ENCODE measurements at regions not wholly inside any gene's neighbourhood (a gene's known extent, or its start where the extent isn't known, plus 50 kb on each side); places are given as distances from the start of the nearest gene placed in this dataset.
"Not testable (repeated sequence)": the region's sequence is repeated elsewhere in the genome, so short reads cannot be mapped to it uniquely, and the experiment has no call there.

GRCh38 chr12:126982707-126983106 is 1284.3 kb upstream of the TMEM132C start:
- Histone ChIP-seq H3K4me3 (ENCODE audit: low read length in 3 of 3) (no peak overlapping the region), H3K36me3 (ENCODE audit: control insufficient read depth in 2 of 3, insufficient read depth in 3 of 3, low read length in 3 of 3) (no peaks in the 10 kb centered on the region), H3K9me3 (ENCODE audit: control insufficient read depth in 2 of 3, insufficient read depth in 1 of 3, low read length in 3 of 3) (no peaks in the 10 kb centered on the region), H3K27me3 (ENCODE audit: control insufficient read depth, insufficient read depth, low read length) (no peaks in the 10 kb centered on the region), H3K4me1 (ENCODE audit: control insufficient read depth in 2 of 3, insufficient read depth in 2 of 3, low read depth in 1 of 3, low read length in 3 of 3) (no peaks in the 10 kb centered on the region), H3K27ac (ENCODE audit: low read depth in 2 of 2, low read length in 2 of 2) (no peak overlapping the region), H3K9ac (ENCODE audit: low read length in 3 of 3) (no peak overlapping the region)
- intact Hi-C loops (cut with DNase I) = no loop called here
- TF ChIP-seq CTCF (IDR thresholded peaks at IDR 0.05; ENCODE audit: borderline replicate concordance, extremely low read depth, insufficient read depth) = no peak
- FAIRE-seq (no peak), DNase-seq (no peak)

GRCh38 chr12:126983735-126984134 is 1283.2 kb upstream of the TMEM132C start:
- not testable (repeated sequence) for FAIRE-seq

GRCh38 chr12:126985663-126986062 is 1281.3 kb upstream of the TMEM132C start:
- FAIRE-seq; DNase-seq; H3K4me1 ChIP-seq (ENCODE audit: control insufficient read depth in 2 of 3, insufficient read depth in 2 of 3, low read depth in 1 of 3, low read length in 3 of 3); H3K36me3 ChIP-seq (ENCODE audit: control insufficient read depth in 2 of 3, insufficient read depth in 3 of 3, low read length in 3 of 3); H3K9ac ChIP-seq (ENCODE audit: low read length in 3 of 3); H3K27me3 ChIP-seq (ENCODE audit: control insufficient read depth, insufficient read depth, low read length); H3K4me3 ChIP-seq (ENCODE audit: low read length in 3 of 3); H3K27ac ChIP-seq (ENCODE audit: low read depth in 2 of 2, low read length in 2 of 2); intact Hi-C loops (cut with DNase I); H3K9me3 ChIP-seq (ENCODE audit: control insufficient read depth in 2 of 3, insufficient read depth in 1 of 3, low read length in 3 of 3): not testable (repeated sequence)

More at GRCh38 chr12:126983735-126984134, 1283.2 kb upstream of the TMEM132C start:
- H3K4me1 ChIP-seq (ENCODE audit: control insufficient read depth in 2 of 3, insufficient read depth in 2 of 3, low read depth in 1 of 3, low read length in 3 of 3); H3K36me3 ChIP-seq (ENCODE audit: control insufficient read depth in 2 of 3, insufficient read depth in 3 of 3, low read length in 3 of 3); H3K9ac ChIP-seq (ENCODE audit: low read length in 3 of 3); H3K4me3 ChIP-seq (ENCODE audit: low read length in 3 of 3); intact Hi-C loops (cut with DNase I); H3K27ac ChIP-seq (ENCODE audit: low read depth in 2 of 2, low read length in 2 of 2); DNase-seq; H3K9me3 ChIP-seq (ENCODE audit: control insufficient read depth in 2 of 3, insufficient read depth in 1 of 3, low read length in 3 of 3); H3K27me3 ChIP-seq (ENCODE audit: control insufficient read depth, insufficient read depth, low read length): not testable (repeated sequence)

- H3K9me3 ChIP-seq (ENCODE audit: control insufficient read depth in 2 of 3, insufficient read depth in 1 of 3, low read length in 3 of 3) = no peaks in the 10 kb centered on the region
- no peak overlapping the region for H3K4me3 ChIP-seq (ENCODE audit: low read length in 3 of 3)
- intact Hi-C loops (cut with DNase I) = no loop called here
- H3K4me1 ChIP-seq (ENCODE audit: control insufficient read depth in 2 of 3, insufficient read depth in 2 of 3, low read depth in 1 of 3, low read length in 3 of 3) = no peaks in the 10 kb centered on the region
- no peaks in the 10 kb centered on the region for H3K27me3 ChIP-seq (ENCODE audit: control insufficient read depth, insufficient read depth, low read length)
- H3K36me3 ChIP-seq (ENCODE audit: control insufficient read depth in 2 of 3, insufficient read depth in 3 of 3, low read length in 3 of 3) = no peaks in the 10 kb centered on the region
- H3K9ac ChIP-seq (ENCODE audit: low read length in 3 of 3) = no peak overlapping the region
- DNase-seq (no peak), FAIRE-seq (no peak)
- no peak overlapping the region for H3K27ac ChIP-seq (ENCODE audit: low read depth in 2 of 2, low read length in 2 of 2)
- no peak for TF ChIP-seq CTCF (IDR thresholded peaks at IDR 0.05; ENCODE audit: borderline replicate concordance, extremely low read depth, insufficient read depth)
Observed at GRCh38 chr12:126989532-126989931, 1277.4 kb upstream of the TMEM132C start.

- DNase-seq = no peak
- Histone ChIP-seq H3K4me3 (ENCODE audit: low read length in 3 of 3) (no peak overlapping the region), H3K27ac (ENCODE audit: low read depth in 2 of 2, low read length in 2 of 2) (no peak overlapping the region), H3K4me1 (ENCODE audit: control insufficient read depth in 2 of 3, insufficient read depth in 2 of 3, low read depth in 1 of 3, low read length in 3 of 3) (no peaks in the 10 kb centered on the region), H3K9me3 (ENCODE audit: control insufficient read depth in 2 of 3, insufficient read depth in 1 of 3, low read length in 3 of 3) (no peaks in the 10 kb centered on the region), H3K27me3 (ENCODE audit: control insufficient read depth, insufficient read depth, low read length) (no peaks in the 10 kb centered on the region), H3K36me3 (ENCODE audit: control insufficient read depth in 2 of 3, insufficient read depth in 3 of 3, low read length in 3 of 3) (no peaks in the 10 kb centered on the region), H3K9ac (ENCODE audit: low read length in 3 of 3) (no peak overlapping the region)
- no peak for FAIRE-seq
- intact Hi-C loops (cut with DNase I) = no loop called here
- no peak for TF ChIP-seq CTCF (IDR thresholded peaks at IDR 0.05; ENCODE audit: borderline replicate concordance, extremely low read depth, insufficient read depth)
Observed at GRCh38 chr12:126993898-126994297, 1273.1 kb upstream of the TMEM132C start.
